DOHH2 (cell line): ENCODE measurements at regions not wholly inside any gene's neighbourhood (a gene's known extent, or its start where the extent isn't known, plus 50 kb on each side); places are given as distances from the start of the nearest gene placed in this dataset.

Experiments
- H3F3A ChIP-seq: fragments of 200-600 bp; sonication (generic), shearing (Covaris generic); 2 replicates; pipeline ENCODE4 v1.6.0; 2016; ENCODE audit warnings: antibody characterized with exemption, mild to moderate bottlenecking; ENCODE audit not compliant: control insufficient read depth, insufficient read depth
- H3K27ac ChIP-seq: fragments of 200-600 bp; sonication (generic); 2 replicates; pipeline ENCODE4 v1.5.1; 2014; ENCODE audit warnings: low read depth, mild to moderate bottlenecking, low read length, moderate library complexity
- H3K27me3 ChIP-seq: fragments of 200-600 bp; sonication (generic); 2 replicates; pipeline ENCODE4 v1.6.1; 2014; ENCODE audit warnings: mild to moderate bottlenecking, low read length, mixed read lengths; ENCODE audit not compliant: control insufficient read depth
- H3K36me3 ChIP-seq: fragments of 200-600 bp; sonication (generic); 2 replicates; pipeline ENCODE4 v1.6.1; 2014; ENCODE audit warnings: mild to moderate bottlenecking, low read length, moderate library complexity, mixed read lengths; ENCODE audit not compliant: control insufficient read depth
- H3K4me1 ChIP-seq: fragments of 200-600 bp; sonication (generic); 2 replicates; pipeline ENCODE4 v1.6.1; 2014; ENCODE audit warnings: mild to moderate bottlenecking, low read length, mixed read lengths; ENCODE audit not compliant: control insufficient read depth
- H3K4me2 ChIP-seq: fragments of 200-600 bp; sonication (generic); 2 replicates; pipeline ENCODE4 v1.6.0; 2014; ENCODE audit warnings: mild to moderate bottlenecking, low read length, moderate library complexity
- H3K4me3 ChIP-seq: fragments of 200-600 bp; sonication (generic); 2 replicates; pipeline ENCODE4 v1.5.1; 2014; ENCODE audit warnings: mild to moderate bottlenecking, low read length, mixed read lengths
- H3K79me2 ChIP-seq: fragments of 200-600 bp; sonication (generic); 2 replicates; pipeline ENCODE4 v1.6.1; 2014; ENCODE audit warnings: mild to moderate bottlenecking, low read length, mixed read lengths; ENCODE audit not compliant: control insufficient read depth
- H3K9me2 ChIP-seq: fragments of 200-600 bp; sonication (generic); replicated peaks from 2 replicates; pipeline ENCODE4 v1.6.1; 2014; ENCODE audit warnings: mild to moderate bottlenecking, low read length, mixed read lengths; ENCODE audit not compliant: control insufficient read depth
- H3K9me3 ChIP-seq: fragments of 200-600 bp; sonication (generic); 2 replicates; pipeline ENCODE4 v1.6.1; 2014; ENCODE audit warnings: antibody characterized with exemption, low read length, mixed read lengths; ENCODE audit not compliant: control insufficient read depth, insufficient read depth
- H4K20me1 ChIP-seq: fragments of 200-600 bp; sonication (generic); 2 replicates; pipeline ENCODE4 v1.6.0; 2014; ENCODE audit warnings: low read depth, mild to moderate bottlenecking, antibody characterized with exemption, low read length, moderate library complexity; ENCODE audit not compliant: control insufficient read depth, insufficient read depth
- EZH2phosphoT487 ChIP-seq: fragments of 200-600 bp; sonication (generic); IDR thresholded peaks from 2 replicates; pipeline ENCODE4 v1.6.1; 2017; ENCODE audit warnings: borderline replicate concordance, mild to moderate bottlenecking, antibody characterized with exemption, low read length, moderate library complexity, mixed read lengths
- TF ChIP-seq, protein P1 (sequence below): fragments of 200-600 bp; sonication (generic); IDR thresholded peaks from one replicate; pipeline ENCODE4 v1.5.1; 2014; ENCODE audit warnings: antibody characterized with exemption, mild to moderate bottlenecking, low read depth, low read length; ENCODE audit not compliant: poor library complexity, severe bottlenecking

DNA sequence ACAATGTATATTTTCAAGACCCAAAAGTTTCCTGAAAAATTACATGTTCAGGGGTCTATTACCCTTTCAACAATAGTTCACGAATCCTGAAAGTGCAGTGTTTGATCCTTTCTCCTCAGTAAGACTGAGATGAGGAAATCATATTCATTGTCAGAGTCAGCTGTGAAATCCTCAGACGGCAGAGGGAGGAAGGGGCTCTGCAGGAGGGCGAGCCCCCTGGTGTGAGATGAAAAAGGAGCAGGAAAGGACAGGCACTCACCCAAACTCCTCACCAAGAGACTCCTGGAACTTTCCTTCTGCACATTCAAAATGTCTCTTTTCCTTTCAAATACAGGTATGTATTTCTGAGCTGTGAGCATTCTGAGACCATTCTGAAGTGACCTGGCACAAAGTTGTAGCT, 150.3 kb upstream of the HABP2 start:
- H3K4me1 ChIP-seq = no peaks in the 10 kb centered on the region
- no peaks in the 10 kb centered on the region for H3K27me3 ChIP-seq
- H3K4me2 ChIP-seq = no peak overlapping the region
- H3F3A ChIP-seq = no peaks in the 10 kb centered on the region
- H4K20me1 ChIP-seq = no peaks in the 10 kb centered on the region
- no peaks in the 10 kb centered on the region for H3K36me3 ChIP-seq
- H3K79me2 ChIP-seq = no peaks in the 10 kb centered on the region
- H3K9me2 ChIP-seq = no peaks in the 10 kb centered on the region
- H3K4me3 ChIP-seq = no peak overlapping the region
- no peak overlapping the region for H3K27ac ChIP-seq
- no peaks in the 10 kb centered on the region for H3K9me3 ChIP-seq
- no peak for TF ChIP-seq EZH2phosphoT487
- TF ChIP-seq, protein P1, sequence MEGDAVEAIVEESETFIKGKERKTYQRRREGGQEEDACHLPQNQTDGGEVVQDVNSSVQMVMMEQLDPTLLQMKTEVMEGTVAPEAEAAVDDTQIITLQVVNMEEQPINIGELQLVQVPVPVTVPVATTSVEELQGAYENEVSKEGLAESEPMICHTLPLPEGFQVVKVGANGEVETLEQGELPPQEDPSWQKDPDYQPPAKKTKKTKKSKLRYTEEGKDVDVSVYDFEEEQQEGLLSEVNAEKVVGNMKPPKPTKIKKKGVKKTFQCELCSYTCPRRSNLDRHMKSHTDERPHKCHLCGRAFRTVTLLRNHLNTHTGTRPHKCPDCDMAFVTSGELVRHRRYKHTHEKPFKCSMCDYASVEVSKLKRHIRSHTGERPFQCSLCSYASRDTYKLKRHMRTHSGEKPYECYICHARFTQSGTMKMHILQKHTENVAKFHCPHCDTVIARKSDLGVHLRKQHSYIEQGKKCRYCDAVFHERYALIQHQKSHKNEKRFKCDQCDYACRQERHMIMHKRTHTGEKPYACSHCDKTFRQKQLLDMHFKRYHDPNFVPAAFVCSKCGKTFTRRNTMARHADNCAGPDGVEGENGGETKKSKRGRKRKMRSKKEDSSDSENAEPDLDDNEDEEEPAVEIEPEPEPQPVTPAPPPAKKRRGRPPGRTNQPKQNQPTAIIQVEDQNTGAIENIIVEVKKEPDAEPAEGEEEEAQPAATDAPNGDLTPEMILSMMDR = no peak

DNA sequence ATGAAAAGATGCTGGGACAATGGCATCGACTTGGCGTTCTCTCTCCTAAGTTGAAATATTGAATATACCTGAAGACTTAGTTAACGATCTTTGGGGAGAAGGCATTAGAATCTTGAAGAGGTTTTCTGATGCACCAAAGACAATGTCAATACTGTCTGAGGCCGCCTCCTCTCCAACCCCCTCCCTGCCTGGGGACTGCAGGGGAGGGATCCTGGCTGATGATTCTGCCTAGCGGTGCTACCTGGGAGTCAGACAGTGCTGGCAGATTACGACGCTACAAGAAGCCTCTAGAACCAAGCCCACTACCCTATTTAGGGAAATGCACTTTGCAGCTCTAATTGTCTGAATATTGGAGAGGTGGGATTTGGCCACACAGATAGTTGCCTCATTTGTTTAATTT, 145.6 kb upstream of the HABP2 start:
- H4K20me1 ChIP-seq = no peaks in the 10 kb centered on the region
- H3K27ac ChIP-seq = no peak overlapping the region
- H3K79me2 ChIP-seq = no peaks in the 10 kb centered on the region
- no peak overlapping the region for H3K4me3 ChIP-seq
- H3K9me2 ChIP-seq = no peaks in the 10 kb centered on the region
- no peak overlapping the region for H3K4me2 ChIP-seq
- H3F3A ChIP-seq = no peaks in the 10 kb centered on the region
- H3K4me1 ChIP-seq = no peaks in the 10 kb centered on the region
- TF ChIP-seq, protein P1 = no peak
- no peak for TF ChIP-seq EZH2phosphoT487
- no peaks in the 10 kb centered on the region for H3K27me3 ChIP-seq
- H3K9me3 ChIP-seq = no peaks in the 10 kb centered on the region
- no peaks in the 10 kb centered on the region for H3K36me3 ChIP-seq

DNA sequence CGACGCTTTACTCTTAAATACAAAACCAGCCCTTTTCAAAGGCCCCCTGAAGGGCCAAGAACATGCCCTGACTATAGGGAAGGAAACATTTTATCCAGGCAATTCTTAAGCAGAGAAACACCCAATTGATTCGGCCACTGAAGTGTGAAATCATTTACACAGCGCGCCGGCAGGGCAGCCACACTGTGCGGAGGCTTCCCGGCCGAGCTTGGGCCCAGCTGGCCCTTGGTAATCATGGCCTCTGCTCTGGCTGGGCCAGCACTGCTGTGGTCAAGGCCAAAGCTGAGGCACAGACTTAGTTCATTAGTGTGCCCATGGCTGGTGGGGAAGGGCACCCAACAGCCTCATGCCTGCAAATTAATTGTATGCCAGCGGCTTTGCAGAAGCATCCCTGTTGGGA, 143.7 kb upstream of the HABP2 start:
- TF ChIP-seq, protein P1 = no peak
- no peak for TF ChIP-seq EZH2phosphoT487
- Histone ChIP-seq H3K4me1 (no peaks in the 10 kb centered on the region), H4K20me1 (no peaks in the 10 kb centered on the region), H3K27ac (no peak overlapping the region), H3F3A (no peaks in the 10 kb centered on the region), H3K4me3 (no peak overlapping the region), H3K36me3 (no peaks in the 10 kb centered on the region), H3K27me3 (no peaks in the 10 kb centered on the region), H3K9me2 (no peaks in the 10 kb centered on the region), H3K79me2 (no peaks in the 10 kb centered on the region), H3K9me3 (no peaks in the 10 kb centered on the region), H3K4me2 (no peak overlapping the region)

DNA sequence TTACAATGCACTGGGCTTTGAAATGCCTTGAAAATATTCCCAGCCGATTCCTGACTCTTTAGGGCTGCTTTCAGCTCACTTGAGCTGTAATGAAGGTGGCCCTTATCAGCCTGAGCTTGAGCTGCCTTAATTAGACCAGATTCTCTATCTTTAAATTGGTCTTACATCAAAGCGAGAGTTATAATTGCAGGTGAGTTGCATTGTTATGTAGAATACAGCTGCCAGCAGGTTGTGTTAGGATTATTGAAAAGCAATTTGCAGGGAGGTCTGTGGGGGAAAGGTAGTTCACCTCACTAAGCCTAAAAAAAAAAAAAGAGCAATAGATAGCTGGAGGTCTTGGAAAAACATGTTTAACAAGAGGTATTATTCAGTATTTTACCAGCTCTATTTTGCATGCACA, 142.2 kb upstream of the HABP2 start:
- Histone ChIP-seq H3K27me3 (no peaks in the 10 kb centered on the region), H3K4me1 (no peaks in the 10 kb centered on the region), H4K20me1 (no peaks in the 10 kb centered on the region), H3K4me2 (no peak overlapping the region), H3K9me2 (no peaks in the 10 kb centered on the region), H3K79me2 (no peaks in the 10 kb centered on the region), H3K4me3 (no peak overlapping the region), H3K36me3 (no peaks in the 10 kb centered on the region), H3K9me3 (no peaks in the 10 kb centered on the region), H3K27ac (no peak overlapping the region), H3F3A (no peaks in the 10 kb centered on the region)
- TF ChIP-seq, protein P1 = no peak
- TF ChIP-seq EZH2phosphoT487 = no peak
